M059J (cell line): ENCODE measurements at regions not wholly inside any gene's neighbourhood (a gene's known extent, or its start where the extent isn't known, plus 50 kb on each side); places are given as distances from the start of the nearest gene placed in this dataset.
"Not testable (repeated sequence)": the region's sequence is repeated elsewhere in the genome, so short reads cannot be mapped to it uniquely, and the experiment has no call there.

Source experiments
- DNase-seq: peaks from one replicate; pipeline ENCODE4 v3.0.0-alpha.2; 2012; ENCODE audit warnings: low read depth

- no peak for DNase-seq
Measured at GRCh38 chr5:92328584-92329259, 945.6 kb upstream of the ARRDC3 start.

- DNase-seq: peak; percentile 12
Measured at GRCh38 chr5:92320446-92320845, 937.3 kb upstream of the ARRDC3 start.

- no peak for DNase-seq
Measured at GRCh38 chr5:92313385-92313784, 930.3 kb upstream of the ARRDC3 start.

GRCh38 chr5:92309336-92309991, 926.3 kb upstream of the ARRDC3 start:
- DNase-seq: peak; percentile 53

- DNase-seq: no peak
Measured at GRCh38 chr5:92308679-92309078, 925.6 kb upstream of the ARRDC3 start.

- DNase-seq: not testable (repeated sequence)
Measured at GRCh38 chr5:92302356-92302755, 919.2 kb upstream of the ARRDC3 start.

- peak; percentile 24 for DNase-seq
Measured at GRCh38 chr5:92283521-92283920, 900.4 kb upstream of the ARRDC3 start.

- not testable (repeated sequence) for DNase-seq
Measured at GRCh38 chr5:92271750-92272149, 888.6 kb upstream of the ARRDC3 start.

GRCh38 chr5:92268343-92268742, 885.2 kb upstream of the ARRDC3 start:
- DNase-seq: no peak

GRCh38 chr5:92267830-92268229, 884.7 kb upstream of the ARRDC3 start:
- DNase-seq: no peak

- no peak for DNase-seq
Measured at GRCh38 chr5:92265804-92266203, 882.7 kb upstream of the ARRDC3 start.

GRCh38 chr5:92255605-92256004, 872.5 kb upstream of the ARRDC3 start:
- not testable (repeated sequence) for DNase-seq

GRCh38 chr5:92248518-92248917, 865.4 kb upstream of the ARRDC3 start:
- DNase-seq: no peak

- no peak for DNase-seq
Measured at GRCh38 chr5:92242170-92242569, 859.1 kb upstream of the ARRDC3 start.

- DNase-seq: no peak
Measured at GRCh38 chr5:92237896-92238295, 854.8 kb upstream of the ARRDC3 start.

GRCh38 chr5:92222449-92222848, 839.3 kb upstream of the ARRDC3 start:
- peak; percentile 10 for DNase-seq

GRCh38 chr5:92216852-92217251, 833.7 kb upstream of the ARRDC3 start:
- not testable (repeated sequence) for DNase-seq

- no peak for DNase-seq
Measured at GRCh38 chr5:92215116-92215515, 832.0 kb upstream of the ARRDC3 start.

- no peak for DNase-seq
Measured at GRCh38 chr5:92208265-92208664, 825.1 kb upstream of the ARRDC3 start.

GRCh38 chr5:92207151-92207550, 824.0 kb upstream of the ARRDC3 start:
- DNase-seq: no peak

- DNase-seq: no peak
Measured at GRCh38 chr5:92206681-92207080, 823.6 kb upstream of the ARRDC3 start.

- not testable (repeated sequence) for DNase-seq
Measured at GRCh38 chr5:92199035-92199434, 815.9 kb upstream of the ARRDC3 start.

GRCh38 chr5:92181656-92182055, 798.5 kb upstream of the ARRDC3 start:
- no peak for DNase-seq

- DNase-seq: no peak
Measured at GRCh38 chr5:92180391-92180790, 797.3 kb upstream of the ARRDC3 start.
